ENCODE measurements at regions not wholly inside any gene's neighbourhood (a gene's known extent, or its start where the extent isn't known, plus 50 kb on each side); places are given as distances from the start of the nearest gene placed in this dataset.

GRCh38 chr13:100933841-100934240, 259.2 kb upstream of the TMTC4 start:
- DNase-seq = no peak

GRCh38 chr13:100922599-100922998, 248.0 kb upstream of the TMTC4 start:
- DNase-seq = no peak

- no peak for DNase-seq
These were observed 246.5 kb upstream of the TMTC4 start for GRCh38 chr13:100921139-100921538.

- no peak for DNase-seq
These were observed 242.4 kb upstream of the TMTC4 start for GRCh38 chr13:100917011-100917410.

- DNase-seq = no peak
These were observed 238.5 kb upstream of the TMTC4 start for GRCh38 chr13:100913143-100913542.

GRCh38 chr13:100904293-100904976, 229.8 kb upstream of the TMTC4 start:
- no peak for DNase-seq

- no peak for DNase-seq
These were observed 225.2 kb upstream of the TMTC4 start for GRCh38 chr13:100899720-100900316.

GRCh38 chr13:100898431-100898830, 223.8 kb upstream of the TMTC4 start:
- no peak for DNase-seq

GRCh38 chr13:100895651-100896050, 221.1 kb upstream of the TMTC4 start:
- no peak for DNase-seq

GRCh38 chr13:100892981-100893380, 218.4 kb upstream of the TMTC4 start:
- DNase-seq = no peak

- no peak for DNase-seq
These were observed 216.1 kb upstream of the TMTC4 start for GRCh38 chr13:100890645-100891044.

- no peak for DNase-seq
These were observed 213.1 kb upstream of the TMTC4 start for GRCh38 chr13:100887729-100888151.

GRCh38 chr13:100883453-100883852, 208.9 kb upstream of the TMTC4 start:
- DNase-seq = no peak

- no peak for DNase-seq
These were observed 206.8 kb upstream of the TMTC4 start for GRCh38 chr13:100881291-100881864.

- DNase-seq = no peak
These were observed 205.6 kb upstream of the TMTC4 start for GRCh38 chr13:100880166-100880565.

- no peak for DNase-seq
These were observed 204.7 kb upstream of the TMTC4 start for GRCh38 chr13:100879255-100879654.

GRCh38 chr13:100876044-100876403, 201.4 kb upstream of the TMTC4 start:
- no peak for DNase-seq

- DNase-seq = no peak
These were observed 200.9 kb upstream of the TMTC4 start for GRCh38 chr13:100875392-100876043.

- no peak for DNase-seq
These were observed 198.2 kb upstream of the TMTC4 start for GRCh38 chr13:100872761-100873160.

GRCh38 chr13:100870898-100871297, 196.3 kb upstream of the TMTC4 start:
- DNase-seq = no peak

- DNase-seq = peak; percentile 19
These were observed 186.3 kb upstream of the TMTC4 start for GRCh38 chr13:100860866-100861265.

- DNase-seq = no peak
These were observed 185.3 kb upstream of the TMTC4 start for GRCh38 chr13:100859861-100860260.

- DNase-seq = no peak
These were observed 180.6 kb upstream of the TMTC4 start for GRCh38 chr13:100855151-100855550.

GRCh38 chr13:100854006-100854405, 179.4 kb upstream of the TMTC4 start:
- no peak for DNase-seq
